GM10248 (cell line): ENCODE measurements at regions not wholly inside any gene's neighbourhood (a gene's known extent, or its start where the extent isn't known, plus 50 kb on each side); places are given as distances from the start of the nearest gene placed in this dataset.

ENCODE experiments used
- CTCF ChIA-PET: fragments of 300-600 bp; sonication (Branson Sonifier 250); formaldehyde crosslinking; extraction: SDS; loops from one replicate; lab custom pipeline; 2021; ENCODE audit warnings: antibody characterized with exemption; lab: Yijun Ruan, JAX
- POLR2A ChIA-PET: fragments of 350-650 bp; sonication (Branson Sonifier 250); formaldehyde crosslinking; extraction: SDS; loops from one replicate; lab custom pipeline; 2020; ENCODE audit warnings: antibody characterized with exemption; lab: Yijun Ruan, JAX
- DNase-seq: peaks from one replicate; pipeline ENCODE4 v3.0.0; 2012; ENCODE audit errors: extremely low spot score
- TF ChIP-seq, protein P1 (sequence below): IDR thresholded peaks from 2 replicates; pipeline ENCODE4 v1.5.1; 2012; ENCODE audit warnings: mild to moderate bottlenecking, low read depth; ENCODE audit errors: extremely low read depth, missing control alignments, control extremely low read depth

DNA sequence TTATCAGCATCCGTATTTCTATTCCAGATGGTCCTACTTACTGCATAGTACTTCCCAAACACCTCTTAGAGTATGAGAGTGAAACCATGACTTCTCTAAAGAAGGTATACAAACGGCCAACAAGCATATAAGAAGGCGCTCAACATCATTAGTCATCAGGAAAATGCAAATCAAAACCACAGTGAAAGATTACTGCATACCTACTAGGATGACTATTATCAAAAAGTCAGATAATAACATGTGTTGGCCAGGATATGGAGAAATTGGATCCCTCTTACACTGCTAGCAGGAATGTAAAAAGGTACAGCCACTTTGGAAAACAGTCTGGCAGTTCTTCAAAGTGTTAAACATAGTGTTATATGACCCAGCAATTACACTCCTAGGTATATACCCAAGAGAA is 215.3 kb upstream of the CXorf66 start:
- DNase-seq, result no peak
- CTCF ChIA-PET, result no interaction called here
- TF ChIP-seq, protein P1, sequence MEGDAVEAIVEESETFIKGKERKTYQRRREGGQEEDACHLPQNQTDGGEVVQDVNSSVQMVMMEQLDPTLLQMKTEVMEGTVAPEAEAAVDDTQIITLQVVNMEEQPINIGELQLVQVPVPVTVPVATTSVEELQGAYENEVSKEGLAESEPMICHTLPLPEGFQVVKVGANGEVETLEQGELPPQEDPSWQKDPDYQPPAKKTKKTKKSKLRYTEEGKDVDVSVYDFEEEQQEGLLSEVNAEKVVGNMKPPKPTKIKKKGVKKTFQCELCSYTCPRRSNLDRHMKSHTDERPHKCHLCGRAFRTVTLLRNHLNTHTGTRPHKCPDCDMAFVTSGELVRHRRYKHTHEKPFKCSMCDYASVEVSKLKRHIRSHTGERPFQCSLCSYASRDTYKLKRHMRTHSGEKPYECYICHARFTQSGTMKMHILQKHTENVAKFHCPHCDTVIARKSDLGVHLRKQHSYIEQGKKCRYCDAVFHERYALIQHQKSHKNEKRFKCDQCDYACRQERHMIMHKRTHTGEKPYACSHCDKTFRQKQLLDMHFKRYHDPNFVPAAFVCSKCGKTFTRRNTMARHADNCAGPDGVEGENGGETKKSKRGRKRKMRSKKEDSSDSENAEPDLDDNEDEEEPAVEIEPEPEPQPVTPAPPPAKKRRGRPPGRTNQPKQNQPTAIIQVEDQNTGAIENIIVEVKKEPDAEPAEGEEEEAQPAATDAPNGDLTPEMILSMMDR, result no peak
- POLR2A ChIA-PET, result no interaction called here

DNA sequence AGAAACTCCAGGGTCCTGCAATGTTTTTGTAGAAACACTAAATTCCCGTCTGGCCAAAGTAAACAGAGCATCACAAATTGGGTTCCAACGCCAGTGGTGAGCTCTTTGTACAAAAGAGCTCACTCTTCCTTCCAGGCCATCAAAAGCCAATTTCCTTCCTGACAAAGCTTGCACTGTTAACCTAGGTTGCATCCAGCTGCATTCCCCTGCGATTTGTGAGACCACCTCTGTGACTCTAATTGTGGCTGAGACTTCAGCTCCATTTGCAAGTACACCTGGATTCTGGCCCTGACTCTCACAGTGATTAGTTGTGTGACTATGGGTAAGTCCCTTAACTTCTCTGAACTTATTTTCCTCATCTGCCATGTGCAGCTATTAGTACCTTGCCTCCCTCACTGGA is 212.5 kb upstream of the CXorf66 start:
- TF ChIP-seq, protein P1, result no peak
- DNase-seq, result no peak
- ChIA-PET POLR2A (no interaction called here), CTCF (interaction anchor here (1.2 to 1.9 kb wide), 2 partner anchors 16 to 20 kb away, joined by 3 to 4 read pairs; no protein-coding TSS in a partner anchor)

DNA sequence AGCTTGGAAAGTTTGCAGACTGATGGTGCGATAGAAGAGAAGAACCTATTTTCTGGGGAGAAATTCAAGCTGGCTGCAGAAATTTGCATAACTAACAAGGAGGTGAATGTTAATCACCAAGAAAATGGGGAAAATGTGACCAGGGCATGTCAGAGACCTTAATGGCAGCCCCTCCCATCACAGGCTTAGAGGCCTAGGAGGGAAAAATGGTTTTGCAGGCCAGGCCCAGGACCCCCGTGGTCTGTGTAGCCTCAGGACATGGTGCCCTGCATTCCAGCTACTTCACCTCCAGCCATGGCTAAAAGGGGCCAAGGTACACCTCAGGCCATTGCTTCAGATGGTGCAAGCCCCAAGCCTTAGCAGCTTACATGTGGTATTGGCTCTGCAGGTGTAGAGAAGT is 207.1 kb upstream of the CXorf66 start:
- ChIA-PET CTCF (no interaction called here), POLR2A (no interaction called here)

DNA sequence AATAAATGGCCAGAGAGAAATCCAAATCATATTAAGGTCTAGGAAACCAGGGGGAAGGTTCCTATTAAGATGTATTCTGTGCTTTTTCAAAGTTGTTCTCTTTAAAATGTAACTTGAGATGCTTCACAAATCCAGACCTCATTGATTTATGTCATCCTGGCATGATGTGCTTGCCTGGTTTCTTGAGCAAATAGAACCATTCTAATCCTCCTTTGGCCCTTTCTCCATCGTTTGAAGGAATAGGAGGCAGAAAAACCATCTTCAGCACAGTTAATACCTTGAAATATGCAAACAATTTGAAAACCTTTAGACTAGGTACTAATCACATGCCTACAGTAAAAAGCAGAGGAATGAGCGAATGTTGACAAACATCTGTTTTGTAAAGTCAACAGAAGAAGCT is 202.2 kb upstream of the CXorf66 start:
- ChIA-PET POLR2A (no interaction called here), CTCF (no interaction called here)
- DNase-seq, result no peak
- TF ChIP-seq, protein P1, result no peak

More for the DNA sequence above, 207.1 kb upstream of the CXorf66 start:
- TF ChIP-seq, protein P1, result no peak
- no peak for DNase-seq

DNA sequence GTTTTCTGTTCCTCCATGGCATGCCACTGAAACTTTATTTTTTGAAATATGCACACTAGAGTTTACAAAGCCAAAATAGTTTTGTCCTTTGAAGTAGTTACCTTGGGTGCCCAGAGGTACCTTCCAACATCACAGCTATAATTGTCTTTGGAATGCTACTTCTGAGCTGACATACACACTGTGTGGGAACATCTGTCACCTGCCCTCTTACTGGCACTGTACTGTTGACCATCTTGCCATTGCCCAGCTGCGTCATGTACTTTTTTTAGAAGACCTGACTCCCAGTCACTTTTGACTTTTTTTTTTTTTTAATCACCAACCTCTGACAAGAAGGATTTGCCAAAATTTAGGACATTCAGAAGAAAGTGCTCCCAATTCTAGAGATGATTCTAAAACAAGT is 200.5 kb upstream of the CXorf66 start:
- DNase-seq, result no peak
- ChIA-PET CTCF (interaction anchor here (1.8 kb wide), 1 partner anchor 17 kb away, joined by 4 read pairs; no protein-coding TSS in a partner anchor), POLR2A (no interaction called here)
- TF ChIP-seq, protein P1, result no peak

DNA sequence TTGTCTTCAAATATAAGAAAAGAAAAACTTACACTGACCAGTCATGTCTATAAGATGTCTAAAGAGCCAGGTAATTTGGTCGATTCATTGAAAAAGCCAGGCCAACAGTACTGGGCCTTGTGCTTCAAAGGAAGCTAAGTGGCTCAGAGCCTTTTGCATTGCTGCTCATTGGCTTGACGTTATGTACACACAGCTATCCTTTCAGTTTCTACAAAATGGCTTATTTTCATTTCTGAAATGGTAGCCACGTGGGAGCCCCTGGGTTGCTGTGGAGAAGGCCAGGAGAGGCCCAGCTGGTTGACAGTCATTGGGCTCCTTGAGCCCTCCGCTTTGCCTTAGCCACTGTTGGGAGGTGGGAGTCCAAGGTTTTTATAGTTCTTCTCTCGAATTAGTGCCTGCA is 199.1 kb upstream of the CXorf66 start:
- TF ChIP-seq, protein P1, result no peak
- CTCF ChIA-PET, result no interaction called here

DNA sequence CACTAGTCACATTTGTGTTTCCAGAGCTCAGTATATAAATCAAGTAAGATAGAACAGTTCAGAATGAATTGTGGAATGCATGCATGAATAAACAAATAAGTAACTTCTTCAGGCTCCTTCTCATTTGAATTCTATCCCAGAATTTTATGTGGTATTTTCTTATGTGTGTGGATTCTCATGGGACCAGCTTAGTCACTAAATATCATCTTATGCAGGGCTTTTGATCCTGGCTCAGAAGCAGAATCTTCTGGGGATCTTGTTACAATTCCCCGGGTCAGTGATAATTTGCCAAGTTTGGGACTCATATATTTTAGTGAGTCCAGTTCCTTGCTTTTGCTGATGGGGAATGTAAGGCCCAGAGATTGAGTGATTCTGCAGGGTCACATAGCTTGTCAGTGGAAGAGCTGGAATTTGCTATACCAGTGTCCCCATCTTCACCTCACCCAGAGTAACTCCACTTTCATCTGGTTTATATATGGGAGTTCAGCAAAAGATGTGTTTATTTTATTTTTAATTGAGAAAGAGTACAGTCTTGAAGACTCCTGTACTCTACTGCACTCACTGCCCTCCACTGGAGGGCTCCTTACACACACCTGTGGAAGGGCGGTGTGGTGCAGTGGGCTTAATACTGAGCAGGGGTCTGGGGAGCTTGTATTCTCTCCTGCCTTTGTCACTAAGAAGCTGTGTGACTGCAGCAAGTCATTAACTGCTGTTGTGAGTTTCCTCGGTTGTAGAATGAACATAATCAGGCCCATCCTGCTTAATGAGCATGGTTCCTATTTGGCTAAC is 198.2 kb upstream of the CXorf66 start:
- TF ChIP-seq, protein P1, result no peak
- ChIA-PET POLR2A (no interaction called here), CTCF (no interaction called here)
- no peak for DNase-seq

More for the DNA sequence above, 199.1 kb upstream of the CXorf66 start:
- POLR2A ChIA-PET, result no interaction called here
- no peak for DNase-seq
